ENCODE measurements at regions not wholly inside any gene's neighbourhood (a gene's known extent, or its start where the extent isn't known, plus 50 kb on each side); places are given as distances from the start of the nearest gene placed in this dataset.
"Not testable (repeated sequence)": the region's sequence is repeated elsewhere in the genome, so short reads cannot be mapped to it uniquely, and the experiment has no call there.

GRCh38 chr15:98350276-98350675 is 298.1 kb upstream of the IGF1R start:
- Mint-ChIP-seq H3K4me1 (ENCODE audit: low read depth) (no peaks in the 10 kb centered on the region), H3K9me3 (no peaks in the 10 kb centered on the region), H3K36me3 (ENCODE audit: low read depth) (no peaks in the 10 kb centered on the region), H3K27me3 (peaks cover 12% of the 10 kb centered on the region), H3K27ac (no peak overlapping the region), H3K4me3 (no peak overlapping the region)
- no peak for DNase-seq

GRCh38 chr15:98358274-98358673 is 290.1 kb upstream of the IGF1R start:
- H3K9me3 Mint-ChIP-seq; H3K4me3 Mint-ChIP-seq; DNase-seq; H3K36me3 Mint-ChIP-seq (ENCODE audit: low read depth); H3K27ac Mint-ChIP-seq; H3K4me1 Mint-ChIP-seq (ENCODE audit: low read depth): not testable (repeated sequence)
- peaks cover 11% of the 10 kb centered on the region for H3K27me3 Mint-ChIP-seq

- H3K36me3 Mint-ChIP-seq (ENCODE audit: low read depth): no peaks in the 10 kb centered on the region
- no peak overlapping the region for H3K27ac Mint-ChIP-seq
- no peaks in the 10 kb centered on the region for H3K9me3 Mint-ChIP-seq
- no peak overlapping the region for H3K4me3 Mint-ChIP-seq
- peaks cover 11% of the 10 kb centered on the region for H3K27me3 Mint-ChIP-seq
- DNase-seq: no peak
- H3K4me1 Mint-ChIP-seq (ENCODE audit: low read depth): no peaks in the 10 kb centered on the region
Measured at GRCh38 chr15:98358971-98359370, 289.4 kb upstream of the IGF1R start.

GRCh38 chr15:98363416-98363815 is 284.9 kb upstream of the IGF1R start:
- peaks cover 14% of the 10 kb centered on the region for H3K27me3 Mint-ChIP-seq
- DNase-seq: no peak
- H3K36me3 Mint-ChIP-seq (ENCODE audit: low read depth): no peaks in the 10 kb centered on the region
- no peaks in the 10 kb centered on the region for H3K9me3 Mint-ChIP-seq
- H3K4me1 Mint-ChIP-seq (ENCODE audit: low read depth): no peaks in the 10 kb centered on the region
- no peak overlapping the region for H3K27ac Mint-ChIP-seq
- no peak overlapping the region for H3K4me3 Mint-ChIP-seq

GRCh38 chr15:98363955-98364354 is 284.4 kb upstream of the IGF1R start:
- Mint-ChIP-seq H3K36me3 (ENCODE audit: low read depth) (no peaks in the 10 kb centered on the region), H3K27ac (no peak overlapping the region), H3K4me1 (ENCODE audit: low read depth) (no peaks in the 10 kb centered on the region)

GRCh38 chr15:98369081-98369716 is 279.1 kb upstream of the IGF1R start:
- no peaks in the 10 kb centered on the region for H3K9me3 Mint-ChIP-seq
- peaks cover 19% of the 10 kb centered on the region for H3K27me3 Mint-ChIP-seq
- H3K36me3 Mint-ChIP-seq (ENCODE audit: low read depth): no peaks in the 10 kb centered on the region
- H3K4me1 Mint-ChIP-seq (ENCODE audit: low read depth): no peaks in the 10 kb centered on the region
- no peak for DNase-seq
- H3K4me3 Mint-ChIP-seq: no peak overlapping the region
- no peak overlapping the region for H3K27ac Mint-ChIP-seq

More at GRCh38 chr15:98363955-98364354, 284.4 kb upstream of the IGF1R start:
- Mint-ChIP-seq H3K9me3 (no peaks in the 10 kb centered on the region), H3K27me3 (peaks cover 12% of the 10 kb centered on the region), H3K4me3 (no peak overlapping the region)
- DNase-seq: no peak

- no peak overlapping the region for H3K4me3 Mint-ChIP-seq
- no peaks in the 10 kb centered on the region for H3K4me1 Mint-ChIP-seq (ENCODE audit: low read depth)
- DNase-seq: no peak
- H3K9me3 Mint-ChIP-seq: peaks cover 2% of the 10 kb centered on the region
- H3K36me3 Mint-ChIP-seq (ENCODE audit: low read depth): no peaks in the 10 kb centered on the region
- peaks cover 12% of the 10 kb centered on the region for H3K27me3 Mint-ChIP-seq
- H3K27ac Mint-ChIP-seq: no peak overlapping the region
Measured at GRCh38 chr15:98375513-98376340, 272.6 kb upstream of the IGF1R start.

GRCh38 chr15:98380721-98381120 is 267.6 kb upstream of the IGF1R start:
- Mint-ChIP-seq H3K27me3 (peaks cover 24% of the 10 kb centered on the region), H3K36me3 (ENCODE audit: low read depth) (no peaks in the 10 kb centered on the region), H3K4me3 (no peak overlapping the region), H3K9me3 (peaks cover 2% of the 10 kb centered on the region), H3K4me1 (ENCODE audit: low read depth) (no peaks in the 10 kb centered on the region), H3K27ac (no peak overlapping the region)
- DNase-seq: no peak

- Mint-ChIP-seq H3K27ac (no peak overlapping the region), H3K9me3 (peaks cover 2% of the 10 kb centered on the region), H3K36me3 (ENCODE audit: low read depth) (no peaks in the 10 kb centered on the region), H3K27me3 (peaks cover 30% of the 10 kb centered on the region), H3K4me1 (ENCODE audit: low read depth) (no peaks in the 10 kb centered on the region), H3K4me3 (no peak overlapping the region)
- DNase-seq: no peak
Measured at GRCh38 chr15:98381446-98381845, 266.9 kb upstream of the IGF1R start.

GRCh38 chr15:98382139-98382538 is 266.2 kb upstream of the IGF1R start:
- H3K27ac Mint-ChIP-seq: no peak overlapping the region
- peaks cover 2% of the 10 kb centered on the region for H3K9me3 Mint-ChIP-seq
- no peaks in the 10 kb centered on the region for H3K36me3 Mint-ChIP-seq (ENCODE audit: low read depth)
- H3K4me1 Mint-ChIP-seq (ENCODE audit: low read depth): no peaks in the 10 kb centered on the region
- peaks cover 34% of the 10 kb centered on the region for H3K27me3 Mint-ChIP-seq
- no peak overlapping the region for H3K4me3 Mint-ChIP-seq
- DNase-seq: no peak

GRCh38 chr15:98383571-98383970 is 264.8 kb upstream of the IGF1R start:
- Mint-ChIP-seq H3K9me3 (peaks cover 2% of the 10 kb centered on the region), H3K4me3 (no peak overlapping the region), H3K36me3 (ENCODE audit: low read depth) (no peaks in the 10 kb centered on the region), H3K27ac (no peak overlapping the region), H3K4me1 (ENCODE audit: low read depth) (no peaks in the 10 kb centered on the region), H3K27me3 (peaks cover 38% of the 10 kb centered on the region)
- no peak for DNase-seq

GRCh38 chr15:98384328-98385029 is 263.9 kb upstream of the IGF1R start:
- no peaks in the 10 kb centered on the region for H3K36me3 Mint-ChIP-seq (ENCODE audit: low read depth)
- H3K27me3 Mint-ChIP-seq: peaks cover 42% of the 10 kb centered on the region
- no peaks in the 10 kb centered on the region for H3K4me1 Mint-ChIP-seq (ENCODE audit: low read depth)
- no peaks in the 10 kb centered on the region for H3K9me3 Mint-ChIP-seq
- H3K27ac Mint-ChIP-seq: no peak overlapping the region
- H3K4me3 Mint-ChIP-seq: no peak overlapping the region
- DNase-seq: no peak

- no peaks in the 10 kb centered on the region for H3K9me3 Mint-ChIP-seq
- H3K27ac Mint-ChIP-seq: no peak overlapping the region
- H3K4me1 Mint-ChIP-seq (ENCODE audit: low read depth): no peaks in the 10 kb centered on the region
- peaks cover 39% of the 10 kb centered on the region for H3K27me3 Mint-ChIP-seq
- no peaks in the 10 kb centered on the region for H3K36me3 Mint-ChIP-seq (ENCODE audit: low read depth)
- no peak overlapping the region for H3K4me3 Mint-ChIP-seq
- no peak for DNase-seq
Measured at GRCh38 chr15:98385752-98386381, 262.5 kb upstream of the IGF1R start.

- H3K4me1 Mint-ChIP-seq (ENCODE audit: low read depth): no peaks in the 10 kb centered on the region
- no peak for DNase-seq
- H3K27ac Mint-ChIP-seq: no peak overlapping the region
- no peak overlapping the region for H3K4me3 Mint-ChIP-seq
- H3K9me3 Mint-ChIP-seq: no peaks in the 10 kb centered on the region
- H3K27me3 Mint-ChIP-seq: peaks cover 45% of the 10 kb centered on the region
- H3K36me3 Mint-ChIP-seq (ENCODE audit: low read depth): no peaks in the 10 kb centered on the region
Measured at GRCh38 chr15:98386561-98386960, 261.8 kb upstream of the IGF1R start.

Data from activated T-cell treated with anti-CD3 and anti-CD28 coated beads, Interleukin-2, amount 50 U/mL, for 24 hours (primary cell).